Fibroblast of lung (primary cell): ENCODE measurements at regions not wholly inside any gene's neighbourhood (a gene's known extent, or its start where the extent isn't known, plus 50 kb on each side); places are given as distances from the start of the nearest gene placed in this dataset.

Experiments used
- EZH2 ChIP-seq: IDR thresholded peaks from 2 replicates; pipeline ENCODE4 v1.5.1; 2012; ENCODE audit warnings: low read length, control low read depth, mild to moderate bottlenecking; ENCODE audit errors: missing control alignments
- TF ChIP-seq, protein P1 (sequence below), 2 donors: IDR thresholded peaks in 1 of 2; conservative IDR thresholded peaks in 1 of 2; 1 replicate in 1 of 2; 2 replicates in 1 of 2; pipeline ENCODE4 v1.5.1; 2011 to 2012; ENCODE audit warnings: low read length in 2 of 2, control low read depth in 1 of 2, inconsistent platforms in 1 of 2, low read depth in 1 of 2, mild to moderate bottlenecking in 1 of 2

DNA sequence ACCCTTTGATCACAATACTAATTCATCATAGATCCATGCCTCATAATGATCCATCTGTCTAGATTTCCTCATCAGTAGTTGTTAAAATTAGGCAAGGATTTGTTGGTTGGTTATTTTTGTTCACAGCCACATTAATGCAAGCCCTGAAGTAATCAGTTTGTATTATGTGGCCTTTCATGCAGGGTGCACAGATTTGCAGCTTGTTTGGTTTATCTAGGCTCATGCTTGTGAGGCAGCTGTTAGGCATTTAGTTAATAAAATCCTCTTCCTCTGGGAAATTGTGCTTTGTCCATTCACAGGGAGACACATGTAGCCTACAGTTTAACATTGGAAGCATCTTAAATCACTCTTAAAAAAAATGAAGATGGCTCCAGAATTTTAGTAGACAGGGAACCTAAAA is 162.8 kb upstream of the ZNF385D start:
- TF ChIP-seq, protein P1, sequence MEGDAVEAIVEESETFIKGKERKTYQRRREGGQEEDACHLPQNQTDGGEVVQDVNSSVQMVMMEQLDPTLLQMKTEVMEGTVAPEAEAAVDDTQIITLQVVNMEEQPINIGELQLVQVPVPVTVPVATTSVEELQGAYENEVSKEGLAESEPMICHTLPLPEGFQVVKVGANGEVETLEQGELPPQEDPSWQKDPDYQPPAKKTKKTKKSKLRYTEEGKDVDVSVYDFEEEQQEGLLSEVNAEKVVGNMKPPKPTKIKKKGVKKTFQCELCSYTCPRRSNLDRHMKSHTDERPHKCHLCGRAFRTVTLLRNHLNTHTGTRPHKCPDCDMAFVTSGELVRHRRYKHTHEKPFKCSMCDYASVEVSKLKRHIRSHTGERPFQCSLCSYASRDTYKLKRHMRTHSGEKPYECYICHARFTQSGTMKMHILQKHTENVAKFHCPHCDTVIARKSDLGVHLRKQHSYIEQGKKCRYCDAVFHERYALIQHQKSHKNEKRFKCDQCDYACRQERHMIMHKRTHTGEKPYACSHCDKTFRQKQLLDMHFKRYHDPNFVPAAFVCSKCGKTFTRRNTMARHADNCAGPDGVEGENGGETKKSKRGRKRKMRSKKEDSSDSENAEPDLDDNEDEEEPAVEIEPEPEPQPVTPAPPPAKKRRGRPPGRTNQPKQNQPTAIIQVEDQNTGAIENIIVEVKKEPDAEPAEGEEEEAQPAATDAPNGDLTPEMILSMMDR (conservative IDR thresholded peaks at IDR 0.05 in 1 of 2, IDR thresholded peaks at IDR 0.05 in 1 of 2; ENCODE audit: low read depth in 1 of 2, low read length in 2 of 2) = no peak
- TF ChIP-seq EZH2 = no peak
